ENCODE measurements at regions not wholly inside any gene's neighbourhood (a gene's known extent, or its start where the extent isn't known, plus 50 kb on each side); places are given as distances from the start of the nearest gene placed in this dataset.
A peak's percentile ranks its signal among the peaks of the same experiment; 100 is the strongest.
"Not testable (repeated sequence)": the region's sequence is repeated elsewhere in the genome, so short reads cannot be mapped to it uniquely, and the experiment has no call there.

GRCh38 chr4:128644107-128644506, 165.4 kb upstream of the JADE1 start:
- ATAC-seq; DNase-seq; H3K4me3 Mint-ChIP-seq; H3K27me3 ChIP-seq (ENCODE audit: control insufficient read depth in 2 of 2, insufficient read depth in 2 of 2, low read length in 2 of 2); POLR2A ChIA-PET; H3K9me3 ChIP-seq (ENCODE audit: control insufficient read depth in 2 of 3, low read length in 3 of 3); H3K4me1 ChIP-seq (ENCODE audit: control insufficient read depth in 2 of 2, insufficient read depth in 2 of 2, low read length in 2 of 2); H3K27ac ChIP-seq (ENCODE audit: low read depth, low read length); CTCF ChIA-PET; H3K4me1 Mint-ChIP-seq; intact Hi-C loops (cut with micrococcal nuclease); H3K36me3 Mint-ChIP-seq; H3K36me3 ChIP-seq (ENCODE audit: control insufficient read depth in 2 of 3, insufficient read depth in 3 of 3, low read length in 3 of 3); H3K4me3 ChIP-seq (ENCODE audit: low read length); H3K9me3 Mint-ChIP-seq; H3K27ac Mint-ChIP-seq: not testable (repeated sequence)
- H3K27me3 Mint-ChIP-seq, result peaks cover 0 to 10% (median 0%) of the 10 kb centered on the region in 5 donors

- POLR2A ChIA-PET; H3K4me3 ChIP-seq (ENCODE audit: low read length); H3K36me3 Mint-ChIP-seq; H3K27ac Mint-ChIP-seq; H3K27ac ChIP-seq (ENCODE audit: low read depth, low read length); H3K36me3 ChIP-seq (ENCODE audit: control insufficient read depth in 2 of 3, insufficient read depth in 3 of 3, low read length in 3 of 3); H3K4me1 ChIP-seq (ENCODE audit: control insufficient read depth in 2 of 2, insufficient read depth in 2 of 2, low read length in 2 of 2); H3K27me3 ChIP-seq (ENCODE audit: control insufficient read depth in 2 of 2, insufficient read depth in 2 of 2, low read length in 2 of 2); H3K9me3 ChIP-seq (ENCODE audit: control insufficient read depth in 2 of 3, low read length in 3 of 3); H3K4me1 Mint-ChIP-seq; intact Hi-C loops (cut with micrococcal nuclease); ATAC-seq; DNase-seq; CTCF ChIA-PET; H3K9me3 Mint-ChIP-seq; H3K4me3 Mint-ChIP-seq: not testable (repeated sequence)
- peaks cover 0 to 10% (median 2%) of the 10 kb centered on the region in 5 donors for H3K27me3 Mint-ChIP-seq
Observed at GRCh38 chr4:128641566-128641965, 167.9 kb upstream of the JADE1 start.

- no peak overlapping the region for H3K27ac ChIP-seq (ENCODE audit: low read depth, low read length)
- Mint-ChIP-seq H3K9me3 (no peaks in the 10 kb centered on the region), H3K27ac (peak overlapping the region in 1 of 9 donors; percentile 61), H3K27me3 (peaks cover 0 to 4% (median 0%) of the 10 kb centered on the region in 5 donors), H3K36me3 (no peaks in the 10 kb centered on the region), H3K4me1 (no peaks in the 10 kb centered on the region), H3K4me3 (no peak overlapping the region)
- H3K36me3 ChIP-seq (ENCODE audit: control insufficient read depth in 2 of 3, insufficient read depth in 3 of 3, low read length in 3 of 3), result no peaks in the 10 kb centered on the region
- CTCF ChIA-PET, result no interaction called here
- no peaks in the 10 kb centered on the region for H3K9me3 ChIP-seq (ENCODE audit: control insufficient read depth in 2 of 3, low read length in 3 of 3)
- no peaks in the 10 kb centered on the region for H3K4me1 ChIP-seq (ENCODE audit: control insufficient read depth in 2 of 2, insufficient read depth in 2 of 2, low read length in 2 of 2)
- no peak for ATAC-seq
- no peak for DNase-seq
- no peaks in the 10 kb centered on the region for H3K27me3 ChIP-seq (ENCODE audit: control insufficient read depth in 2 of 2, insufficient read depth in 2 of 2, low read length in 2 of 2)
- no peak overlapping the region for H3K4me3 ChIP-seq (ENCODE audit: low read length)
- POLR2A ChIA-PET, result no interaction called here
- intact Hi-C loops (cut with micrococcal nuclease), result no loop called here
Observed at GRCh38 chr4:128639541-128640270, 169.8 kb upstream of the JADE1 start.

GRCh38 chr4:128636906-128637305, 172.6 kb upstream of the JADE1 start:
- peaks cover 0 to 2% (median 0%) of the 10 kb centered on the region in 11 donors for H3K9me3 Mint-ChIP-seq
- ChIA-PET CTCF (no interaction called here), POLR2A (no interaction called here)
- intact Hi-C loops (cut with micrococcal nuclease), result no loop called here
- ATAC-seq (no peak), DNase-seq (no peak)
- no peak overlapping the region for H3K27ac Mint-ChIP-seq
- H3K36me3 Mint-ChIP-seq, result no peaks in the 10 kb centered on the region
- no peaks in the 10 kb centered on the region for H3K27me3 ChIP-seq (ENCODE audit: control insufficient read depth in 2 of 2, insufficient read depth in 2 of 2, low read length in 2 of 2)
- peaks cover 0 to 4% (median 0%) of the 10 kb centered on the region in 7 donors for H3K4me1 Mint-ChIP-seq
- H3K4me3 Mint-ChIP-seq, result no peak overlapping the region
- H3K36me3 ChIP-seq (ENCODE audit: control insufficient read depth in 2 of 3, insufficient read depth in 3 of 3, low read length in 3 of 3), result no peaks in the 10 kb centered on the region
- H3K27me3 Mint-ChIP-seq, result peaks cover 0 to 8% (median 4%) of the 10 kb centered on the region in 5 donors
- no peaks in the 10 kb centered on the region for H3K4me1 ChIP-seq (ENCODE audit: control insufficient read depth in 2 of 2, insufficient read depth in 2 of 2, low read length in 2 of 2)
- H3K27ac ChIP-seq (ENCODE audit: low read depth, low read length), result no peak overlapping the region
- no peaks in the 10 kb centered on the region for H3K9me3 ChIP-seq (ENCODE audit: control insufficient read depth in 2 of 3, low read length in 3 of 3)
- no peak overlapping the region for H3K4me3 ChIP-seq (ENCODE audit: low read length)

- intact Hi-C loops (cut with micrococcal nuclease), result no loop called here
- H3K4me1 Mint-ChIP-seq, result peaks cover 0 to 4% (median 0%) of the 10 kb centered on the region in 7 donors
- H3K27me3 ChIP-seq (ENCODE audit: control insufficient read depth in 2 of 2, insufficient read depth in 2 of 2, low read length in 2 of 2), result no peaks in the 10 kb centered on the region
- no peak overlapping the region for H3K27ac Mint-ChIP-seq
- ATAC-seq (no peak), DNase-seq (no peak)
- no peak overlapping the region for H3K4me3 ChIP-seq (ENCODE audit: low read length)
- ChIA-PET POLR2A (no interaction called here), CTCF (no interaction called here)
- H3K27me3 Mint-ChIP-seq, result peaks cover 0 to 8% (median 4%) of the 10 kb centered on the region in 5 donors
- H3K36me3 Mint-ChIP-seq, result no peaks in the 10 kb centered on the region
- no peak overlapping the region for H3K27ac ChIP-seq (ENCODE audit: low read depth, low read length)
- peaks cover 0 to 2% (median 0%) of the 10 kb centered on the region in 11 donors for H3K9me3 Mint-ChIP-seq
- H3K36me3 ChIP-seq (ENCODE audit: control insufficient read depth in 2 of 3, insufficient read depth in 3 of 3, low read length in 3 of 3), result no peaks in the 10 kb centered on the region
- no peaks in the 10 kb centered on the region for H3K9me3 ChIP-seq (ENCODE audit: control insufficient read depth in 2 of 3, low read length in 3 of 3)
- H3K4me1 ChIP-seq (ENCODE audit: control insufficient read depth in 2 of 2, insufficient read depth in 2 of 2, low read length in 2 of 2), result no peaks in the 10 kb centered on the region
- H3K4me3 Mint-ChIP-seq, result no peak overlapping the region
Observed at GRCh38 chr4:128635955-128636560, 173.4 kb upstream of the JADE1 start.

GRCh38 chr4:128635141-128635954, 174.2 kb upstream of the JADE1 start:
- peaks cover 0 to 4% (median 0%) of the 10 kb centered on the region in 7 donors for H3K4me1 Mint-ChIP-seq
- H3K27me3 Mint-ChIP-seq, result peaks cover 0 to 8% (median 4%) of the 10 kb centered on the region in 5 donors
- no peak for DNase-seq
- H3K27ac ChIP-seq (ENCODE audit: low read depth, low read length), result no peak overlapping the region
- ChIA-PET POLR2A (no interaction called here), CTCF (no interaction called here)
- no peak overlapping the region for H3K4me3 ChIP-seq (ENCODE audit: low read length)
- no peaks in the 10 kb centered on the region for H3K9me3 ChIP-seq (ENCODE audit: control insufficient read depth in 2 of 3, low read length in 3 of 3)
- no peaks in the 10 kb centered on the region for H3K27me3 ChIP-seq (ENCODE audit: control insufficient read depth in 2 of 2, insufficient read depth in 2 of 2, low read length in 2 of 2)
- H3K36me3 Mint-ChIP-seq, result no peaks in the 10 kb centered on the region
- intact Hi-C loops (cut with micrococcal nuclease), result no loop called here
- no peak for ATAC-seq
- peaks cover 0 to 2% (median 0%) of the 10 kb centered on the region in 11 donors for H3K9me3 Mint-ChIP-seq
- H3K27ac Mint-ChIP-seq, result no peak overlapping the region
- H3K36me3 ChIP-seq (ENCODE audit: control insufficient read depth in 2 of 3, insufficient read depth in 3 of 3, low read length in 3 of 3), result no peaks in the 10 kb centered on the region
- H3K4me1 ChIP-seq (ENCODE audit: control insufficient read depth in 2 of 2, insufficient read depth in 2 of 2, low read length in 2 of 2), result no peaks in the 10 kb centered on the region
- no peak overlapping the region for H3K4me3 Mint-ChIP-seq

Data from naive thymus-derived CD4-positive, alpha-beta T cell (primary cell).